ENCODE measurements at regions not wholly inside any gene's neighbourhood (a gene's known extent, or its start where the extent isn't known, plus 50 kb on each side); places are given as distances from the start of the nearest gene placed in this dataset.

DNA sequence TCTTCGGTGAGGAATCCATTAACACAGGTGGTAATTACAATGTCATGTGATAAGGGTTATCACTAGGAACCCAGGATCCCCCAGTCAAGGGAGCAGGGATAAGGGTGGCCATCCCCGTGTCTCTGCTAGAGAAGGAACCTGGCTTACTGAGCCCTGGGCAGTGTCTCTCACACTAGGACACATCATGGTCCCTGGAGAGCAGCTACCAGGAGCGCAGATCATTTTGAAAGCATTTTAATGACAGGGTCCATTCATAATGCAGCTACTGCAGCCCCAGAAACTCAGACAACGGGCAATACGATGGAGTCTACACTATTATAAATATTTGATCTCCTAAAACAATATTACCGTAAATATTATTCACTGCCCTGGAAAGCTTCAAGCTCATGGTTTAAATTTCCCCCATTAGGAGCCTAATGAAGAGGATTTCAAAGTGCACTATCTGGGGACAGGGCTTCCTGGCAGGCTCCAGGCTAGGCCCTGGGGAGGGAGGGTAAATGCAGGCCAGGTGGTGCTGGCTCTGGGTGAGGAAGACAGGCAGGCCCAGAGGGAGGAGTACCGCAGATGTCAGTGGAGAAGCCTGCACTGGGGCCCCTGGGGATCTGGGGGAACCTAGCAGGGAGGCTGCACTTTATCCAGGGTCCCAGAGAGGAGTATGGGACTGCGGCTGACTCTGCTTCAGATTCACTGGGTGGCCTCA is 52.6 kb upstream of the LOXL4 start (continued):
- TF ChIP-seq, protein P1, sequence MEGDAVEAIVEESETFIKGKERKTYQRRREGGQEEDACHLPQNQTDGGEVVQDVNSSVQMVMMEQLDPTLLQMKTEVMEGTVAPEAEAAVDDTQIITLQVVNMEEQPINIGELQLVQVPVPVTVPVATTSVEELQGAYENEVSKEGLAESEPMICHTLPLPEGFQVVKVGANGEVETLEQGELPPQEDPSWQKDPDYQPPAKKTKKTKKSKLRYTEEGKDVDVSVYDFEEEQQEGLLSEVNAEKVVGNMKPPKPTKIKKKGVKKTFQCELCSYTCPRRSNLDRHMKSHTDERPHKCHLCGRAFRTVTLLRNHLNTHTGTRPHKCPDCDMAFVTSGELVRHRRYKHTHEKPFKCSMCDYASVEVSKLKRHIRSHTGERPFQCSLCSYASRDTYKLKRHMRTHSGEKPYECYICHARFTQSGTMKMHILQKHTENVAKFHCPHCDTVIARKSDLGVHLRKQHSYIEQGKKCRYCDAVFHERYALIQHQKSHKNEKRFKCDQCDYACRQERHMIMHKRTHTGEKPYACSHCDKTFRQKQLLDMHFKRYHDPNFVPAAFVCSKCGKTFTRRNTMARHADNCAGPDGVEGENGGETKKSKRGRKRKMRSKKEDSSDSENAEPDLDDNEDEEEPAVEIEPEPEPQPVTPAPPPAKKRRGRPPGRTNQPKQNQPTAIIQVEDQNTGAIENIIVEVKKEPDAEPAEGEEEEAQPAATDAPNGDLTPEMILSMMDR (IDR thresholded peaks at IDR 0.05 in 2 of 3, conservative IDR thresholded peaks at IDR 0.05 in 1 of 3; ENCODE audit: borderline replicate concordance in 1 of 3, insufficient read depth in 1 of 3, low read depth in 2 of 3, low read length in 2 of 3): no peak
- no peak for TF ChIP-seq TCF7L2 (IDR thresholded peaks at IDR 0.05; ENCODE audit: borderline replicate concordance, extremely low read depth, insufficient read depth, insufficient read length)

DNA sequence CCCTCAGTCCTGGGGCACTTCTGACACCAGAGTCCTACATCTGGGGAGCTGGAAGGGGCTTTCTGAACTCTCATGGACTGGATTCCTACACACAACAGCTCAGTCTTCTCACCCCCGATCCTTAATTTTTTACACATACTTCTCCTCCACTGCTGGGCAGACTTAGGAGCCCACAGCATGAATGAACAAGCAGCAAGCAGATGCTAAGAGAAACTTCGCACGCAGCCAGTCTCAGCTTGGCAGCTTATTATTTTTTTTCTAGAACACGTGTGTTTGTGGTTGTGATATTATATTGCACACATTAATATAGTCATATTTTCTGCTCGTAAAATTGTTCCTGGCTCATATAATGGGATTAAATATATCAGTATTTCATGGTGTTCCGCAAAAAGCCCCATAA is 50.9 kb upstream of the LOXL4 start:
- CTCF ChIA-PET: no interaction called here

More for the DNA sequence above, 50.9 kb upstream of the LOXL4 start:
- ATAC-seq: no peak
- no peaks in the 10 kb centered on the region for H4K20me1 ChIP-seq (ENCODE audit: insufficient read depth)
- no peak overlapping the region for H2AFZ ChIP-seq (ENCODE audit: low read depth, low read length, poor library complexity, severe bottlenecking)
- no peaks in the 10 kb centered on the region for H3K36me3 ChIP-seq (ENCODE audit: control insufficient read depth in 1 of 2, insufficient read depth in 2 of 2, low read length in 2 of 2)
- H3K4me1 ChIP-seq (ENCODE audit: control insufficient read depth in 1 of 2, insufficient read depth in 2 of 2, low read length in 2 of 2): peaks cover 4 to 32% of the 10 kb centered on the region in 2 experiments
- ChIA-PET RAD21 (ENCODE audit: low non-redundant PET in 1 of 2, low total read pairs in 2 of 2, uncharacterized antibody in 2 of 2, unreplicated experiment in 2 of 2) (no interaction called here), POLR2A (no interaction called here)
- no peaks in the 10 kb centered on the region for H3K9me3 ChIP-seq (ENCODE audit: control insufficient read depth in 1 of 2, insufficient read depth in 1 of 2, low read depth in 1 of 2, low read length in 2 of 2)
- TF ChIP-seq, protein P2, sequence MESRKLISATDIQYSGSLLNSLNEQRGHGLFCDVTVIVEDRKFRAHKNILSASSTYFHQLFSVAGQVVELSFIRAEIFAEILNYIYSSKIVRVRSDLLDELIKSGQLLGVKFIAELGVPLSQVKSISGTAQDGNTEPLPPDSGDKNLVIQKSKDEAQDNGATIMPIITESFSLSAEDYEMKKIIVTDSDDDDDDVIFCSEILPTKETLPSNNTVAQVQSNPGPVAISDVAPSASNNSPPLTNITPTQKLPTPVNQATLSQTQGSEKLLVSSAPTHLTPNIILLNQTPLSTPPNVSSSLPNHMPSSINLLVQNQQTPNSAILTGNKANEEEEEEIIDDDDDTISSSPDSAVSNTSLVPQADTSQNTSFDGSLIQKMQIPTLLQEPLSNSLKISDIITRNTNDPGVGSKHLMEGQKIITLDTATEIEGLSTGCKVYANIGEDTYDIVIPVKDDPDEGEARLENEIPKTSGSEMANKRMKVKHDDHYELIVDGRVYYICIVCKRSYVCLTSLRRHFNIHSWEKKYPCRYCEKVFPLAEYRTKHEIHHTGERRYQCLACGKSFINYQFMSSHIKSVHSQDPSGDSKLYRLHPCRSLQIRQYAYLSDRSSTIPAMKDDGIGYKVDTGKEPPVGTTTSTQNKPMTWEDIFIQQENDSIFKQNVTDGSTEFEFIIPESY (IDR thresholded peaks at IDR 0.05; ENCODE audit: extremely low read depth, insufficient replicate concordance, low read length): no peak
- TF ChIP-seq EZH2 (IDR thresholded peaks at IDR 0.05) (no peak), SP1 (IDR thresholded peaks at IDR 0.05; ENCODE audit: low read depth) (no peak), EZH2phosphoT487 (IDR thresholded peaks at IDR 0.05; ENCODE audit: borderline replicate concordance) (no peak), TCF7L2 (IDR thresholded peaks at IDR 0.05; ENCODE audit: borderline replicate concordance, extremely low read depth, insufficient read depth, insufficient read length) (no peak)
- TF ChIP-seq, protein P3, sequence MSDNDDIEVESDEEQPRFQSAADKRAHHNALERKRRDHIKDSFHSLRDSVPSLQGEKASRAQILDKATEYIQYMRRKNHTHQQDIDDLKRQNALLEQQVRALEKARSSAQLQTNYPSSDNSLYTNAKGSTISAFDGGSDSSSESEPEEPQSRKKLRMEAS (IDR thresholded peaks at IDR 0.05): no peak
- no peaks in the 10 kb centered on the region for H3K79me2 ChIP-seq (ENCODE audit: insufficient read depth, low read length)
- H3K4me2 ChIP-seq (ENCODE audit: low read length): no peak overlapping the region
- no peaks in the 10 kb centered on the region for H3K27me3 ChIP-seq (ENCODE audit: insufficient read depth, low read length)
- H3K4me3 ChIP-seq (replicated peaks in 1 of 2; ENCODE audit: low read depth in 1 of 2, low read length in 2 of 2): no peak overlapping the region
- no peak overlapping the region for H3K27ac ChIP-seq (ENCODE audit: low read depth, low read length)
- H3K9ac ChIP-seq (ENCODE audit: low read length): no peak overlapping the region
- no peak for DNase-seq (ENCODE audit: low read depth, low spot score)
- intact Hi-C loops (cut with micrococcal nuclease): no loop called here
- no peaks in the 10 kb centered on the region for H3K9me2 ChIP-seq (ENCODE audit: insufficient read depth)
- BruUV-seq (replicated peaks): no TSS peak

All from HCT116 (cell line).